ENCODE measurements at regions not wholly inside any gene's neighbourhood (a gene's known extent, or its start where the extent isn't known, plus 50 kb on each side); places are given as distances from the start of the nearest gene placed in this dataset.

DNA sequence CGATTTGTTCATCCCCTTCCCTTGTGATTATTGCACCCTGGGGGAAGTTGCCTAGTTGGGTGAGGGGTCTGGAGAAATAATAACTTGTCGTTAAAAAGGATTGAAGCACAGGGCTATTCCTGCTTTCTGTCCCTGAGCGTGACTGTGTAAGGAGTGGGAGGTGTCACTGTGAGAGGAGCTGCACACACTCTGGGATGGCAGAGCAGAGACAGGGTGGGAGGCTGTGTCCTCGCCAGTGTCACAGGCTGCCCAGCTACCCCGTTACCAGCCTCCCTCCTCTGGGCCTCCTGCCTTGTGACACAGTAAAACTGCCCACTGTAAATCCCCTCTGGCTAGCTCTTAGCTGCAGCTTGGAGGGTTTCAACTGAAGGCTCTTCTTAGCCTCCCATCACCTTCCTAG lies 460.6 kb downstream of the AACS start:
- Histone ChIP-seq H3K79me2 (ENCODE audit: insufficient read depth, low read length) (no peaks in the 10 kb centered on the region), H4K20me1 (ENCODE audit: insufficient read depth, low read length) (no peaks in the 10 kb centered on the region), H3K27ac (ENCODE audit: low read depth, low read length) (no peak overlapping the region), H3K4me3 (ENCODE audit: insufficient read depth, low read length) (no peak overlapping the region), H3K9me3 (ENCODE audit: low read depth, low read length) (peaks cover 2% of the 10 kb centered on the region), H3K36me3 (ENCODE audit: insufficient read depth, low read length) (no peaks in the 10 kb centered on the region), H2AFZ (ENCODE audit: low read length) (no peak overlapping the region), H3K4me2 (ENCODE audit: insufficient read depth, low read length) (no peak overlapping the region), H3K27me3 (ENCODE audit: insufficient read depth, low read length) (no peaks in the 10 kb centered on the region), H3K4me1 (ENCODE audit: insufficient read depth, low read length) (no peaks in the 10 kb centered on the region)
- DNase-seq (ENCODE audit: insufficient read length, low spot score, missing footprints), result peak; percentile 71
- TF ChIP-seq, protein P1, sequence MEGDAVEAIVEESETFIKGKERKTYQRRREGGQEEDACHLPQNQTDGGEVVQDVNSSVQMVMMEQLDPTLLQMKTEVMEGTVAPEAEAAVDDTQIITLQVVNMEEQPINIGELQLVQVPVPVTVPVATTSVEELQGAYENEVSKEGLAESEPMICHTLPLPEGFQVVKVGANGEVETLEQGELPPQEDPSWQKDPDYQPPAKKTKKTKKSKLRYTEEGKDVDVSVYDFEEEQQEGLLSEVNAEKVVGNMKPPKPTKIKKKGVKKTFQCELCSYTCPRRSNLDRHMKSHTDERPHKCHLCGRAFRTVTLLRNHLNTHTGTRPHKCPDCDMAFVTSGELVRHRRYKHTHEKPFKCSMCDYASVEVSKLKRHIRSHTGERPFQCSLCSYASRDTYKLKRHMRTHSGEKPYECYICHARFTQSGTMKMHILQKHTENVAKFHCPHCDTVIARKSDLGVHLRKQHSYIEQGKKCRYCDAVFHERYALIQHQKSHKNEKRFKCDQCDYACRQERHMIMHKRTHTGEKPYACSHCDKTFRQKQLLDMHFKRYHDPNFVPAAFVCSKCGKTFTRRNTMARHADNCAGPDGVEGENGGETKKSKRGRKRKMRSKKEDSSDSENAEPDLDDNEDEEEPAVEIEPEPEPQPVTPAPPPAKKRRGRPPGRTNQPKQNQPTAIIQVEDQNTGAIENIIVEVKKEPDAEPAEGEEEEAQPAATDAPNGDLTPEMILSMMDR (IDR thresholded peaks at IDR 0.05; ENCODE audit: extremely low read depth, low read depth, low read length), result no peak

DNA sequence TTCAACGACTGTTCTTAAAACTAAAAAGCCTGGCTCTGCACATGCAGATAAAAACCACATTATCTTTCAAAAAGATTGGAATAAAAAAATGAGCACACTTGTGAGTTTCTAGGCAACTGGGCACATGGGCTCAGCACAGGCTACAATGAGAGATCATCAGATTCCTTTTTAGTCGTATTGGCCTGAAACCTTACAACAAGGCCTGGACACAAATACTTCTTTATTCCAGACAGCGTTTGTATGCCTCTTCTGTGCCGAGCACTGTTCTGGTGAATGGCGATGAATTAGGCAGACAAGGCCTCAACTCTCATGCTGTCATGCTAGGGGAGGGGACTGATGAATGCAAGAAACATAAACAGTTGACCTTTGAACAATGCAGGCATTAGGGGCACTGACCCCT lies 463.0 kb downstream of the AACS start:
- no peaks in the 10 kb centered on the region for H4K20me1 ChIP-seq (ENCODE audit: insufficient read depth, low read length)
- TF ChIP-seq, protein P1 (IDR thresholded peaks at IDR 0.05; ENCODE audit: extremely low read depth, low read depth, low read length), result no peak
- H3K27me3 ChIP-seq (ENCODE audit: insufficient read depth, low read length), result no peaks in the 10 kb centered on the region
- H3K9me3 ChIP-seq (ENCODE audit: low read depth, low read length), result no peaks in the 10 kb centered on the region
- H3K27ac ChIP-seq (ENCODE audit: low read depth, low read length), result no peak overlapping the region
- H2AFZ ChIP-seq (ENCODE audit: low read length), result no peak overlapping the region
- no peak overlapping the region for H3K4me3 ChIP-seq (ENCODE audit: insufficient read depth, low read length)
- H3K4me1 ChIP-seq (ENCODE audit: insufficient read depth, low read length), result no peaks in the 10 kb centered on the region
- DNase-seq (ENCODE audit: insufficient read length, low spot score, missing footprints), result no peak
- no peak overlapping the region for H3K4me2 ChIP-seq (ENCODE audit: insufficient read depth, low read length)
- no peaks in the 10 kb centered on the region for H3K79me2 ChIP-seq (ENCODE audit: insufficient read depth, low read length)
- no peaks in the 10 kb centered on the region for H3K36me3 ChIP-seq (ENCODE audit: insufficient read depth, low read length)

DNA sequence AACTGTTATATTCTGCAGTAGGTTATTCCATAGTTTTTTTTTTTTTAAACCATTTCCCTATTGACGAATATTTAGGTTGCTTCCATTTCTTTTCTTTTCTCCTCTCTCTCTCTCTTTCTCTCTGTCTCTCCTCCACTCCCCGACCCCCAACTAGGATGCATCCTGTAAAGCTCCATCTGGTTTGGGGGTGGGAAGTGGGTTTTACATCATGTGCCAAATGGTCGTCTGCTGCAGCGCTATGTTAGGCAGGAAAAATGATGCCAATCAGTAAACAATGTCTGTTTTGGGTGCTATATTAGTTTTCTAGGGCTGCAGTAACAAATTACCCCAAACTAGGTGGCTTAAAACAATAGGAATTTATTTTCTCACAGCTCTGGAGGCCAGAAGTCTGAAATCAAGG lies 465.0 kb downstream of the AACS start:
- Histone ChIP-seq H4K20me1 (ENCODE audit: insufficient read depth, low read length) (no peaks in the 10 kb centered on the region), H3K4me2 (ENCODE audit: insufficient read depth, low read length) (no peak overlapping the region), H3K27ac (ENCODE audit: low read depth, low read length) (no peak overlapping the region), H3K4me1 (ENCODE audit: insufficient read depth, low read length) (no peaks in the 10 kb centered on the region), H3K79me2 (ENCODE audit: insufficient read depth, low read length) (no peaks in the 10 kb centered on the region), H3K9me3 (ENCODE audit: low read depth, low read length) (no peaks in the 10 kb centered on the region), H3K4me3 (ENCODE audit: insufficient read depth, low read length) (no peak overlapping the region), H3K27me3 (ENCODE audit: insufficient read depth, low read length) (no peaks in the 10 kb centered on the region), H2AFZ (ENCODE audit: low read length) (no peak overlapping the region), H3K36me3 (ENCODE audit: insufficient read depth, low read length) (no peaks in the 10 kb centered on the region)
- TF ChIP-seq, protein P1 (IDR thresholded peaks at IDR 0.05; ENCODE audit: extremely low read depth, low read depth, low read length), result no peak
- no peak for DNase-seq (ENCODE audit: insufficient read length, low spot score, missing footprints)

DNA sequence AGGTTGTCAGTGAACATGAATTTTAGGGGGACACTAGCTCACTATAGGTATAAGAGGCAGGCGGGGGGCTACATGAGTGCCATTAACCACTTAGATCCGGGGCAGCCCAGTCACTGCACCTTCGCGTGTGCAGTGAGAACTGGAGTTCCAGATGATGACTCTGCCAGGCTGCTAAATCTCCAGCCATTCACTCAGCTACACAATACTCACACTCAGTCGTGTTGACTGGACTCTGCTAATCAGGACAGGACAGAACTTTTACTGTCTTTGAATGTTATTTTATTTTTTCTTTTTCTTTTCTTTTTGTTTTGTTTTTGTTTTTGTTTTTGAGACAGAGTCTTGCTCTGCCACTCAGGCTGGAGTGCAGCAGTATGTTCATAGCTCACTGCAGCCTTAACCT lies 465.6 kb downstream of the AACS start:
- no peaks in the 10 kb centered on the region for H3K27me3 ChIP-seq (ENCODE audit: insufficient read depth, low read length)
- H3K27ac ChIP-seq (ENCODE audit: low read depth, low read length), result no peak overlapping the region
- no peaks in the 10 kb centered on the region for H3K36me3 ChIP-seq (ENCODE audit: insufficient read depth, low read length)
- no peak overlapping the region for H3K4me3 ChIP-seq (ENCODE audit: insufficient read depth, low read length)
- no peaks in the 10 kb centered on the region for H3K9me3 ChIP-seq (ENCODE audit: low read depth, low read length)
- H3K79me2 ChIP-seq (ENCODE audit: insufficient read depth, low read length), result no peaks in the 10 kb centered on the region
- TF ChIP-seq, protein P1 (IDR thresholded peaks at IDR 0.05; ENCODE audit: extremely low read depth, low read depth, low read length), result no peak
- no peaks in the 10 kb centered on the region for H3K4me1 ChIP-seq (ENCODE audit: insufficient read depth, low read length)
- H2AFZ ChIP-seq (ENCODE audit: low read length), result no peak overlapping the region
- DNase-seq (ENCODE audit: insufficient read length, low spot score, missing footprints), result no peak
- no peaks in the 10 kb centered on the region for H4K20me1 ChIP-seq (ENCODE audit: insufficient read depth, low read length)
- no peak overlapping the region for H3K4me2 ChIP-seq (ENCODE audit: insufficient read depth, low read length)
